Body of pancreas (tissue), 4 donors: ENCODE measurements at regions not wholly inside any gene's neighbourhood (a gene's known extent, or its start where the extent isn't known, plus 50 kb on each side); places are given as distances from the start of the nearest gene placed in this dataset.

Experiments used
- CTCF ChIP-seq, 7 experiments: fragments of 450-650 bp in 4 of 7; fragments of 200-600 bp in 3 of 7; sonication (generic) in 3 of 7; IDR thresholded peaks; one replicate each; pipeline ENCODE4 v1.5.1; 2016 to 2019; ENCODE audit warnings: antibody characterized with exemption in 7 of 7
- POLR2A ChIP-seq, 3 donors: fragments of 450-650 bp; IDR thresholded peaks; one replicate each; pipeline ENCODE4 v1.6.1; 2016; ENCODE audit warnings: antibody characterized with exemption in 3 of 3, mild to moderate bottlenecking in 2 of 3

- no peak for TF ChIP-seq CTCF (IDR thresholded peaks at IDR 0.05)
- TF ChIP-seq POLR2A (IDR thresholded peaks at IDR 0.05) = no peak
Observed at GRCh38 chr11:79830446-79830845, 389.6 kb upstream of the TENM4 start.
